ENCODE measurements at regions not wholly inside any gene's neighbourhood (a gene's known extent, or its start where the extent isn't known, plus 50 kb on each side); places are given as distances from the start of the nearest gene placed in this dataset.
"Not testable (repeated sequence)": the region's sequence is repeated elsewhere in the genome, so short reads cannot be mapped to it uniquely, and the experiment has no call there.

- Histone ChIP-seq H3K27ac (no peak overlapping the region), H3K9ac (ENCODE audit: insufficient read length) (no peak overlapping the region), H3K4me3 (no peak overlapping the region), H3K9me3 (ENCODE audit: low read depth, low read length) (no peaks in the 10 kb centered on the region), H3K36me3 (ENCODE audit: insufficient read depth, low read length) (no peaks in the 10 kb centered on the region)
- no peak for TF ChIP-seq FOXP2 (optimal IDR thresholded peaks at IDR 0.05; ENCODE audit: control extremely low read depth, extremely low read length, insufficient read depth)
- no peak for TF ChIP-seq POLR2AphosphoS5 (IDR thresholded peaks at IDR 0.05; ENCODE audit: borderline replicate concordance, low read depth, low read length)
- TF ChIP-seq EZH2 (IDR thresholded peaks at IDR 0.05) = no peak
- no peak for DNase-seq (ENCODE audit: low read depth, low spot score)
Measured at GRCh38 chr9:97767891-97768290, 70.8 kb upstream of the XPA start.

DNA sequence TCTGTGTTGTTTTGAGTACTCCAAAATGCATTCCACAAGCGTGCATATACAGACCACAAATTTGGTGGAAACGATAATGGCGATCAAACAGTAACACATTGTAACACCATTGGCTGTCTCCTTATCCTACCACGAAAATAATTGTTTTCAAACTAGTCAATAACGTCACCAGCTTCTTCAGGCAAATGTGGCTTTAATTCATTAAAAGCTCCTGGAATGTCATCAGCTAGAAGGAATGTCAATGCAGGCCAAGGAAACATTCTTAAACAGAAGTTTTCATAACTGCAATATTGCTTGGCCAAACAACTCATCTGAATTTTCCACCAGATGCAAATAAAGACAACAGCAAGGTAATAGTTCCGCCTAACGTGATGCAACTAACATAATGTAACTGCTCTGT is 71.6 kb upstream of the XPA start:
- no peak overlapping the region for H3K4me3 ChIP-seq
- H3K9ac ChIP-seq (ENCODE audit: insufficient read length) = no peak overlapping the region
- no peak for TF ChIP-seq POLR2AphosphoS5 (IDR thresholded peaks at IDR 0.05; ENCODE audit: borderline replicate concordance, low read depth, low read length)
- TF ChIP-seq EZH2 (IDR thresholded peaks at IDR 0.05) = no peak
- TF ChIP-seq FOXP2 (optimal IDR thresholded peaks at IDR 0.05; ENCODE audit: control extremely low read depth, extremely low read length, insufficient read depth) = no peak
- DNase-seq (ENCODE audit: low read depth, low spot score) = no peak
- no peaks in the 10 kb centered on the region for H3K9me3 ChIP-seq (ENCODE audit: low read depth, low read length)
- H3K36me3 ChIP-seq (ENCODE audit: insufficient read depth, low read length) = no peaks in the 10 kb centered on the region
- H3K27ac ChIP-seq = no peak overlapping the region

GRCh38 chr9:97769208-97769607 is 72.1 kb upstream of the XPA start:
- no peaks in the 10 kb centered on the region for H3K9me3 ChIP-seq (ENCODE audit: low read depth, low read length)
- H3K36me3 ChIP-seq (ENCODE audit: insufficient read depth, low read length) = no peaks in the 10 kb centered on the region
- TF ChIP-seq POLR2AphosphoS5 (IDR thresholded peaks at IDR 0.05; ENCODE audit: borderline replicate concordance, low read depth, low read length) (no peak), FOXP2 (optimal IDR thresholded peaks at IDR 0.05; ENCODE audit: control extremely low read depth, extremely low read length, insufficient read depth) (no peak), EZH2 (IDR thresholded peaks at IDR 0.05) (no peak)
- H3K27ac ChIP-seq = no peak overlapping the region
- no peak overlapping the region for H3K4me3 ChIP-seq
- H3K9ac ChIP-seq (ENCODE audit: insufficient read length) = no peak overlapping the region
- DNase-seq (ENCODE audit: low read depth, low spot score) = no peak

- H3K36me3 ChIP-seq (ENCODE audit: insufficient read depth, low read length) = no peaks in the 10 kb centered on the region
- DNase-seq (ENCODE audit: low read depth, low spot score) = no peak
- H3K9ac ChIP-seq (ENCODE audit: insufficient read length) = no peak overlapping the region
- TF ChIP-seq POLR2AphosphoS5 (IDR thresholded peaks at IDR 0.05; ENCODE audit: borderline replicate concordance, low read depth, low read length) = no peak
- TF ChIP-seq EZH2 (IDR thresholded peaks at IDR 0.05) = no peak
- no peak for TF ChIP-seq FOXP2 (optimal IDR thresholded peaks at IDR 0.05; ENCODE audit: control extremely low read depth, extremely low read length, insufficient read depth)
- no peak overlapping the region for H3K27ac ChIP-seq
- no peak overlapping the region for H3K4me3 ChIP-seq
- H3K9me3 ChIP-seq (ENCODE audit: low read depth, low read length) = no peaks in the 10 kb centered on the region
Measured at GRCh38 chr9:97770808-97771372, 73.8 kb upstream of the XPA start.

- H3K4me3 ChIP-seq = no peak overlapping the region
- no peaks in the 10 kb centered on the region for H3K9me3 ChIP-seq (ENCODE audit: low read depth, low read length)
- H3K27ac ChIP-seq = no peak overlapping the region
- no peaks in the 10 kb centered on the region for H3K36me3 ChIP-seq (ENCODE audit: insufficient read depth, low read length)
- DNase-seq (ENCODE audit: low read depth, low spot score) = no peak
- TF ChIP-seq POLR2AphosphoS5 (IDR thresholded peaks at IDR 0.05; ENCODE audit: borderline replicate concordance, low read depth, low read length) (no peak), FOXP2 (optimal IDR thresholded peaks at IDR 0.05; ENCODE audit: control extremely low read depth, extremely low read length, insufficient read depth) (no peak), EZH2 (IDR thresholded peaks at IDR 0.05) (no peak)
- H3K9ac ChIP-seq (ENCODE audit: insufficient read length) = no peak overlapping the region
Measured at GRCh38 chr9:97771641-97772040, 74.5 kb upstream of the XPA start.

DNA sequence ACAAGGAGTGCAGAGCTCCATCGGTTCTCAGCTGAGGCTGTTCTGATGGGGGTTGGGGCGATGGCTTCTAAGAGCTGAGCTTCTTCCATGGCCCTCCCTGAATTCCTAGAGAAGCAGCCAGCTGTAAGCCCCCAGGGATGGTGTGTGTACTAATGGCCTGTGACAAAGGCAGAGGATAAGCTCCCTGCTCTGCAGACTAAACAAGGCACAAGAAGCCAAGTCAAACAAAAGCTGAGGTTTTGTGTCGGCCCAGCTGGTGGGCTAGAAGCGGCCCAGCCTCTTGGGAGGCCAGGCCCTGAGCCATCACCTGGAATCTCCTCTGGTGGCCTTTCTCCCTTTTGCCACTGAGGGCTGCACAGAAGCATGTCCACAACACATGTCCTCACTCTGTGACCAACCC is 75.0 kb upstream of the XPA start:
- no peak overlapping the region for H3K27ac ChIP-seq
- no peaks in the 10 kb centered on the region for H3K9me3 ChIP-seq (ENCODE audit: low read depth, low read length)
- TF ChIP-seq EZH2 (IDR thresholded peaks at IDR 0.05) (no peak), FOXP2 (optimal IDR thresholded peaks at IDR 0.05; ENCODE audit: control extremely low read depth, extremely low read length, insufficient read depth) (no peak), POLR2AphosphoS5 (IDR thresholded peaks at IDR 0.05; ENCODE audit: borderline replicate concordance, low read depth, low read length) (no peak)
- no peak for DNase-seq (ENCODE audit: low read depth, low spot score)
- H3K36me3 ChIP-seq (ENCODE audit: insufficient read depth, low read length) = no peaks in the 10 kb centered on the region
- no peak overlapping the region for H3K9ac ChIP-seq (ENCODE audit: insufficient read length)
- H3K4me3 ChIP-seq = no peak overlapping the region

GRCh38 chr9:97773091-97773490 is 76.0 kb upstream of the XPA start:
- H3K9ac ChIP-seq (ENCODE audit: insufficient read length) = no peak overlapping the region
- no peaks in the 10 kb centered on the region for H3K36me3 ChIP-seq (ENCODE audit: insufficient read depth, low read length)
- no peak overlapping the region for H3K4me3 ChIP-seq
- no peaks in the 10 kb centered on the region for H3K9me3 ChIP-seq (ENCODE audit: low read depth, low read length)
- DNase-seq (ENCODE audit: low read depth, low spot score) = no peak
- H3K27ac ChIP-seq = no peak overlapping the region
- TF ChIP-seq FOXP2 (optimal IDR thresholded peaks at IDR 0.05; ENCODE audit: control extremely low read depth, extremely low read length, insufficient read depth) (no peak), EZH2 (IDR thresholded peaks at IDR 0.05) (no peak), POLR2AphosphoS5 (IDR thresholded peaks at IDR 0.05; ENCODE audit: borderline replicate concordance, low read depth, low read length) (no peak)

- H3K36me3 ChIP-seq (ENCODE audit: insufficient read depth, low read length) = no peaks in the 10 kb centered on the region
- H3K4me3 ChIP-seq = no peak overlapping the region
- TF ChIP-seq EZH2 (IDR thresholded peaks at IDR 0.05) (no peak), FOXP2 (optimal IDR thresholded peaks at IDR 0.05; ENCODE audit: control extremely low read depth, extremely low read length, insufficient read depth) (no peak), POLR2AphosphoS5 (IDR thresholded peaks at IDR 0.05; ENCODE audit: borderline replicate concordance, low read depth, low read length) (no peak)
- H3K27ac ChIP-seq = no peak overlapping the region
- no peak for DNase-seq (ENCODE audit: low read depth, low spot score)
- H3K9ac ChIP-seq (ENCODE audit: insufficient read length) = no peak overlapping the region
- no peaks in the 10 kb centered on the region for H3K9me3 ChIP-seq (ENCODE audit: low read depth, low read length)
Measured at GRCh38 chr9:97773723-97774122, 76.6 kb upstream of the XPA start.

- TF ChIP-seq EZH2 (IDR thresholded peaks at IDR 0.05) (no peak), POLR2AphosphoS5 (IDR thresholded peaks at IDR 0.05; ENCODE audit: borderline replicate concordance, low read depth, low read length) (no peak), FOXP2 (optimal IDR thresholded peaks at IDR 0.05; ENCODE audit: control extremely low read depth, extremely low read length, insufficient read depth) (no peak)
- no peak overlapping the region for H3K9ac ChIP-seq (ENCODE audit: insufficient read length)
- DNase-seq (ENCODE audit: low read depth, low spot score) = no peak
- no peak overlapping the region for H3K4me3 ChIP-seq
- no peak overlapping the region for H3K27ac ChIP-seq
- no peaks in the 10 kb centered on the region for H3K9me3 ChIP-seq (ENCODE audit: low read depth, low read length)
- H3K36me3 ChIP-seq (ENCODE audit: insufficient read depth, low read length) = no peaks in the 10 kb centered on the region
Measured at GRCh38 chr9:97774673-97775072, 77.5 kb upstream of the XPA start.

GRCh38 chr9:97778740-97779139 is 74.3 kb upstream of the FOXE1 start:
- H3K9me3 ChIP-seq (ENCODE audit: low read depth, low read length); DNase-seq (ENCODE audit: low read depth, low spot score); H3K27ac ChIP-seq; H3K36me3 ChIP-seq (ENCODE audit: insufficient read depth, low read length); H3K4me3 ChIP-seq; H3K9ac ChIP-seq (ENCODE audit: insufficient read length): not testable (repeated sequence)
